ENCODE measurements at regions not wholly inside any gene's neighbourhood (a gene's known extent, or its start where the extent isn't known, plus 50 kb on each side); places are given as distances from the start of the nearest gene placed in this dataset.

DNA sequence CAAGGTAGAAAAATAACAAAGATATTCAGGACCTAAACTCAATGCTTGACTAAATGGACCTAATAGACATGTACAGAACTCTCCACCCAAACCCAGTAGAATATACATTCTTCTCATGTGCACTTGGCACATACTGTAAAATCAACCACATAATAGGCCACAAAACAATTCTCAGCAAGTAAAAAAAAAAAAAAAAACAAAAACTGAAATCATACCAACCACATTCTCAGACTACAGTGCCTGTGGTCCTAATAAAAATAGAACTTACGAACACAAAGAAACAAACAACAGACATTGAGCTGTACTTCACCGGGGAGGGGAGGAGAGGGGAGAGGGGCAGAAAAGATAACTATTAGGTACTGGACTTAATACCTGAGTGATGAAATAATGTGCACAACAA, 114.1 kb upstream of the CD180 start (continued):
- TF ChIP-seq JUN (IDR thresholded peaks at IDR 0.05): no peak
- no peak for TF ChIP-seq ESRRA (IDR thresholded peaks at IDR 0.05; ENCODE audit: borderline replicate concordance, low read length)
- no peak for TF ChIP-seq MYC (IDR thresholded peaks at IDR 0.05; ENCODE audit: borderline replicate concordance, low read length)
- no peak for TF ChIP-seq CHD2 (IDR thresholded peaks at IDR 0.05; ENCODE audit: low read length, partially characterized antibody)
- no peak for TF ChIP-seq CEBPB (IDR thresholded peaks at IDR 0.05)
- TF ChIP-seq ZSCAN20 (CRISPR knock-in tag; IDR thresholded peaks at IDR 0.05): no peak

DNA sequence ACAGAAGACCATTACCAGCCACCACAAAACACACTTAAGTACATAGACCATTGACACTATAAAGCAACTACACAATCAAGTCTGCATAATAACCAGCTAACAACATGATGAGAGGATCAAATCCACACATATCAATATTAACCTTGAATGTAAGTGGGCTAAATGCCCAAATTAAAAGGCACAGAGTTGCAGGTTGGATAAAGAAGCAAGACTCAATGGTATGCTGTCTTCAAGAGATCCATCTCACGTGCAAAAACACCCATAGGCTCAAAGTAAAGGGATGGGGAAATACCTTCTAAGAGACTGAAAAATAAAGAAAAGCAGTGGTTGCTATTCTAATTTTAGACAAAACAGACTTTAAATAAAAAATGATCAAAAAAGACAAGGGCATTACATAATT, 113.6 kb upstream of the CD180 start:
- DNase-seq (ENCODE audit: low read depth in 1 of 2, low spot score in 1 of 2) (no peak), ATAC-seq (no peak), FAIRE-seq (no peak)
- TF ChIP-seq CHD2 (IDR thresholded peaks at IDR 0.05; ENCODE audit: low read length, partially characterized antibody): no peak
- TF ChIP-seq CBX8 (IDR thresholded peaks at IDR 0.05): no peak
- TF ChIP-seq TP53 (CRISPR knock-in tag; IDR thresholded peaks at IDR 0.05): no peak
- no peak for TF ChIP-seq FOXS1 (CRISPR knock-in tag; IDR thresholded peaks at IDR 0.05)
- no peak overlapping the region for H3K27ac ChIP-seq
- CTCF ChIA-PET: no interaction called here
- no peak overlapping the region for H3K4me2 ChIP-seq
- H3K4me1 ChIP-seq: no peaks in the 10 kb centered on the region
- no peaks in the 10 kb centered on the region for H3K9me3 ChIP-seq
- 31% methylated on average over 1 of the region's 1 CpG for WGBS (ENCODE audit: missing lambda C conversion rate)
- POLR2A ChIA-PET: no interaction called here
- no peak overlapping the region for H3K4me3 ChIP-seq

DNA sequence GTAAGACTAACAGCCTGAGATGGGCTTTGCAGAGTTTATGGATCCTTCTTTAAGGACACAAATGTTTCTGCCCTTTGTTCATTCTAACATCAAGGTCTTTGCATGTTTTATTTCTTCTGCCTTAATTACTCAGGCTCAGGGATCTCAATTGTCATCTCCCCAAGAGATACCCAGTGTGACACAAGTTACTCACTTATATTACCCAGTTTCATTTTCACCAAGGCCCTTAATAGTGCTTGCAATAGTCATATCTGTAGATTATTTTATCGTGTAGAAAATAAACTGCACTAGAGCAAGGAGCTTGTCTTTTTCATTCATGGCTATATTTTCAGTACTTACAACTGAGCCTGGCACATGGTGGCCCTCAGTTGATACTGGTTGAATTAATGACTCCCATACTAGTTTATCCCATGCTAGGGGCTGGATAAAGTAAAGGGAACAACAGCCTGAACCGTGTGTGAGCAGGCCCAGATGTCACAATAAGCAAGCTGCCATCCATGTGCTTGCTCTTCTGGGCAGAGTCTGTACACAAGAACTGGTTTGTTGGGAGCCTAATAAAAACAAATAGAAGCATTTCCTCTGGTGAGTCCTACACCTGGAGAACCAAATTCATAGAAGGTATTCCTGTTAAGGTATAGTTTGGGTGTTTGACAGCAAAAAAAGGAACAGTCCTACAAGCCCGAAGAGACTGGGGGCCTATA, 112.5 kb upstream of the CD180 start:
- no peak for FAIRE-seq
- CTCF ChIA-PET: no interaction called here

More for the DNA sequence above, 112.5 kb upstream of the CD180 start:
- Histone ChIP-seq H3K4me2 (no peak overlapping the region), H3K27ac (no peak overlapping the region), H3K9me3 (no peaks in the 10 kb centered on the region), H3K4me3 (no peak overlapping the region), H3K4me1 (no peaks in the 10 kb centered on the region)
- POLR2A ChIA-PET: no interaction called here
- no peak for DNase-seq (ENCODE audit: low read depth in 1 of 2, low spot score in 1 of 2)
- TF ChIP-seq ZC3H11A (IDR thresholded peaks at IDR 0.05): no peak
- no peak for TF ChIP-seq HOXB13 (CRISPR knock-in tag; IDR thresholded peaks at IDR 0.05; ENCODE audit: low read depth)
- TF ChIP-seq, protein P1, sequence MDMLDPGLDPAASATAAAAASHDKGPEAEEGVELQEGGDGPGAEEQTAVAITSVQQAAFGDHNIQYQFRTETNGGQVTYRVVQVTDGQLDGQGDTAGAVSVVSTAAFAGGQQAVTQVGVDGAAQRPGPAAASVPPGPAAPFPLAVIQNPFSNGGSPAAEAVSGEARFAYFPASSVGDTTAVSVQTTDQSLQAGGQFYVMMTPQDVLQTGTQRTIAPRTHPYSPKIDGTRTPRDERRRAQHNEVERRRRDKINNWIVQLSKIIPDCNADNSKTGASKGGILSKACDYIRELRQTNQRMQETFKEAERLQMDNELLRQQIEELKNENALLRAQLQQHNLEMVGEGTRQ (IDR thresholded peaks at IDR 0.05): no peak
- TF ChIP-seq CBX2 (IDR thresholded peaks at IDR 0.05; ENCODE audit: borderline replicate concordance, low read depth): no peak
- TF ChIP-seq RFX5 (IDR thresholded peaks at IDR 0.05): no peak
- TF ChIP-seq CBX8 (IDR thresholded peaks at IDR 0.05): no peak
- TF ChIP-seq, protein P2, sequence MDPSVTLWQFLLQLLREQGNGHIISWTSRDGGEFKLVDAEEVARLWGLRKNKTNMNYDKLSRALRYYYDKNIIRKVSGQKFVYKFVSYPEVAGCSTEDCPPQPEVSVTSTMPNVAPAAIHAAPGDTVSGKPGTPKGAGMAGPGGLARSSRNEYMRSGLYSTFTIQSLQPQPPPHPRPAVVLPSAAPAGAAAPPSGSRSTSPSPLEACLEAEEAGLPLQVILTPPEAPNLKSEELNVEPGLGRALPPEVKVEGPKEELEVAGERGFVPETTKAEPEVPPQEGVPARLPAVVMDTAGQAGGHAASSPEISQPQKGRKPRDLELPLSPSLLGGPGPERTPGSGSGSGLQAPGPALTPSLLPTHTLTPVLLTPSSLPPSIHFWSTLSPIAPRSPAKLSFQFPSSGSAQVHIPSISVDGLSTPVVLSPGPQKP (IDR thresholded peaks at IDR 0.05; ENCODE audit: low read depth, low read length): no peak
- TF ChIP-seq, protein P3, sequence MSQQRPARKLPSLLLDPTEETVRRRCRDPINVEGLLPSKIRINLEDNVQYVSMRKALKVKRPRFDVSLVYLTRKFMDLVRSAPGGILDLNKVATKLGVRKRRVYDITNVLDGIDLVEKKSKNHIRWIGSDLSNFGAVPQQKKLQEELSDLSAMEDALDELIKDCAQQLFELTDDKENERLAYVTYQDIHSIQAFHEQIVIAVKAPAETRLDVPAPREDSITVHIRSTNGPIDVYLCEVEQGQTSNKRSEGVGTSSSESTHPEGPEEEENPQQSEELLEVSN (IDR thresholded peaks at IDR 0.05; ENCODE audit: borderline replicate concordance, low read depth): no peak
- no peak for TF ChIP-seq FOSL2 (IDR thresholded peaks at IDR 0.05)
- TF ChIP-seq FOSL2 (CRISPR knock-in tag; IDR thresholded peaks at IDR 0.05): no peak
- no peak for TF ChIP-seq HDAC2 (IDR thresholded peaks at IDR 0.05)
- TF ChIP-seq, protein P4, sequence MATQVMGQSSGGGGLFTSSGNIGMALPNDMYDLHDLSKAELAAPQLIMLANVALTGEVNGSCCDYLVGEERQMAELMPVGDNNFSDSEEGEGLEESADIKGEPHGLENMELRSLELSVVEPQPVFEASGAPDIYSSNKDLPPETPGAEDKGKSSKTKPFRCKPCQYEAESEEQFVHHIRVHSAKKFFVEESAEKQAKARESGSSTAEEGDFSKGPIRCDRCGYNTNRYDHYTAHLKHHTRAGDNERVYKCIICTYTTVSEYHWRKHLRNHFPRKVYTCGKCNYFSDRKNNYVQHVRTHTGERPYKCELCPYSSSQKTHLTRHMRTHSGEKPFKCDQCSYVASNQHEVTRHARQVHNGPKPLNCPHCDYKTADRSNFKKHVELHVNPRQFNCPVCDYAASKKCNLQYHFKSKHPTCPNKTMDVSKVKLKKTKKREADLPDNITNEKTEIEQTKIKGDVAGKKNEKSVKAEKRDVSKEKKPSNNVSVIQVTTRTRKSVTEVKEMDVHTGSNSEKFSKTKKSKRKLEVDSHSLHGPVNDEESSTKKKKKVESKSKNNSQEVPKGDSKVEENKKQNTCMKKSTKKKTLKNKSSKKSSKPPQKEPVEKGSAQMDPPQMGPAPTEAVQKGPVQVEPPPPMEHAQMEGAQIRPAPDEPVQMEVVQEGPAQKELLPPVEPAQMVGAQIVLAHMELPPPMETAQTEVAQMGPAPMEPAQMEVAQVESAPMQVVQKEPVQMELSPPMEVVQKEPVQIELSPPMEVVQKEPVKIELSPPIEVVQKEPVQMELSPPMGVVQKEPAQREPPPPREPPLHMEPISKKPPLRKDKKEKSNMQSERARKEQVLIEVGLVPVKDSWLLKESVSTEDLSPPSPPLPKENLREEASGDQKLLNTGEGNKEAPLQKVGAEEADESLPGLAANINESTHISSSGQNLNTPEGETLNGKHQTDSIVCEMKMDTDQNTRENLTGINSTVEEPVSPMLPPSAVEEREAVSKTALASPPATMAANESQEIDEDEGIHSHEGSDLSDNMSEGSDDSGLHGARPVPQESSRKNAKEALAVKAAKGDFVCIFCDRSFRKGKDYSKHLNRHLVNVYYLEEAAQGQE (IDR thresholded peaks at IDR 0.05): no peak
- TF ChIP-seq CEBPB (IDR thresholded peaks at IDR 0.05): no peak
- TF ChIP-seq RNF2 (IDR thresholded peaks at IDR 0.05; ENCODE audit: borderline replicate concordance, low read depth): no peak
- no peak for TF ChIP-seq HOXA7 (CRISPR knock-in tag; IDR thresholded peaks at IDR 0.05)
- no peak for TF ChIP-seq ZFP36 (IDR thresholded peaks at IDR 0.05; ENCODE audit: borderline replicate concordance, partially characterized antibody)
- no peak for TF ChIP-seq PHF8 (IDR thresholded peaks at IDR 0.05; ENCODE audit: borderline replicate concordance, low read depth)
- no peak for TF ChIP-seq HOXB5 (CRISPR knock-in tag; IDR thresholded peaks at IDR 0.05)
- TF ChIP-seq, protein P5, sequence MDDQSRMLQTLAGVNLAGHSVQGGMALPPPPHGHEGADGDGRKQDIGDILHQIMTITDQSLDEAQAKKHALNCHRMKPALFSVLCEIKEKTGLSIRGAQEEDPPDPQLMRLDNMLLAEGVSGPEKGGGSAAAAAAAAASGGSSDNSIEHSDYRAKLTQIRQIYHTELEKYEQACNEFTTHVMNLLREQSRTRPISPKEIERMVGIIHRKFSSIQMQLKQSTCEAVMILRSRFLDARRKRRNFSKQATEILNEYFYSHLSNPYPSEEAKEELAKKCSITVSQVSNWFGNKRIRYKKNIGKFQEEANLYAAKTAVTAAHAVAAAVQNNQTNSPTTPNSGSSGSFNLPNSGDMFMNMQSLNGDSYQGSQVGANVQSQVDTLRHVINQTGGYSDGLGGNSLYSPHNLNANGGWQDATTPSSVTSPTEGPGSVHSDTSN (IDR thresholded peaks at IDR 0.05): no peak
- TF ChIP-seq JUN (IDR thresholded peaks at IDR 0.05): no peak
- WGBS (ENCODE audit: missing lambda C conversion rate): 20% methylated on average over 3 of the region's 3 CpGs
- no peak for ATAC-seq
